ENCODE measurements at regions not wholly inside any gene's neighbourhood (a gene's known extent, or its start where the extent isn't known, plus 50 kb on each side); places are given as distances from the start of the nearest gene placed in this dataset.
"Not testable (repeated sequence)": the region's sequence is repeated elsewhere in the genome, so short reads cannot be mapped to it uniquely, and the experiment has no call there.

- DNase-seq (ENCODE audit: low spot score): no peak
- intact Hi-C loops (cut with DNase I): no loop called here
These were observed 485.7 kb upstream of the ANO5 start for GRCh38 chr11:21707116-21707739.

- intact Hi-C loops (cut with DNase I): no loop called here
- no peak for DNase-seq (ENCODE audit: low spot score)
These were observed 482.1 kb upstream of the ANO5 start for GRCh38 chr11:21710809-21711208.

GRCh38 chr11:21711341-21711740 is 481.5 kb upstream of the ANO5 start:
- DNase-seq (ENCODE audit: low spot score): no peak
- intact Hi-C loops (cut with DNase I): no loop called here

DNA sequence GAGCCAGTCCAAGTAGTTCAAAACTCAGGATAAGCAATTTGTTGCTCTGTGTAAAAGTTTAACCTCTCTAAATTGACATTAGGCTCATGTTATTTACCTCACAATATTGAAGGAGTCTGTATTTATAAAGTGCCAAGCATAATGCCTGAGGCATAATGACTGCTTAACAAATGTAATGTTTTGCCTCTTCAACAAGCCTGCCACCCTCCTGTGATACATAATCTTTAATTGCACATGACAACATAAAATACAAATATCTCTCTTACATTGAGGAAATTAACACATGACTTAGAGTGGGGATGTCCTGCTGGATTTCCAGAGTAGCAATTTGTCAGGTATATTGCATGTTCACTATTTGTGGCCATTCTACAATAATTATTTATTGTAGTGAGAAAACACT is 469.2 kb upstream of the ANO5 start:
- intact Hi-C loops (cut with DNase I): no loop called here
- no peak for DNase-seq (ENCODE audit: low spot score)

- DNase-seq (ENCODE audit: low spot score): no peak
- intact Hi-C loops (cut with DNase I): no loop called here
These were observed 465.8 kb upstream of the ANO5 start for GRCh38 chr11:21727102-21727501.

DNA sequence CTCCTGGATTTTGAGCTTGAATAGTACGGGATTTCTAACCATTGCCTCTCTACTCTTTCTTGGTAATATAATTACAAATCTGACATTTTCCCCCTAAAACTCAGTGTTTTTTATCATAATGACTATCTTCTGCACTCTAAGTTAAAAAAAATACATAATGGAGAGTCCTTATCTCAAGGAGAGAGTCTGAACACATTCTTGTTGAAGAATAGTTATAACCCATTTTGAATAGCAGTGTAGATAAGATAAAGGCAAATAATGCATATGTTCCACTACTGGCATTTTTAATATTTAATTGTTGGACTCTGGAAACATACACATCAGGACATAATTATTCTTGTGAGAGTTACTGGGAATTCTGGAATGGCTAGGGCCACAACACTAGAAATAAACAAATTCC is 456.5 kb upstream of the ANO5 start:
- intact Hi-C loops (cut with DNase I): no loop called here
- no peak for DNase-seq (ENCODE audit: low spot score)

DNA sequence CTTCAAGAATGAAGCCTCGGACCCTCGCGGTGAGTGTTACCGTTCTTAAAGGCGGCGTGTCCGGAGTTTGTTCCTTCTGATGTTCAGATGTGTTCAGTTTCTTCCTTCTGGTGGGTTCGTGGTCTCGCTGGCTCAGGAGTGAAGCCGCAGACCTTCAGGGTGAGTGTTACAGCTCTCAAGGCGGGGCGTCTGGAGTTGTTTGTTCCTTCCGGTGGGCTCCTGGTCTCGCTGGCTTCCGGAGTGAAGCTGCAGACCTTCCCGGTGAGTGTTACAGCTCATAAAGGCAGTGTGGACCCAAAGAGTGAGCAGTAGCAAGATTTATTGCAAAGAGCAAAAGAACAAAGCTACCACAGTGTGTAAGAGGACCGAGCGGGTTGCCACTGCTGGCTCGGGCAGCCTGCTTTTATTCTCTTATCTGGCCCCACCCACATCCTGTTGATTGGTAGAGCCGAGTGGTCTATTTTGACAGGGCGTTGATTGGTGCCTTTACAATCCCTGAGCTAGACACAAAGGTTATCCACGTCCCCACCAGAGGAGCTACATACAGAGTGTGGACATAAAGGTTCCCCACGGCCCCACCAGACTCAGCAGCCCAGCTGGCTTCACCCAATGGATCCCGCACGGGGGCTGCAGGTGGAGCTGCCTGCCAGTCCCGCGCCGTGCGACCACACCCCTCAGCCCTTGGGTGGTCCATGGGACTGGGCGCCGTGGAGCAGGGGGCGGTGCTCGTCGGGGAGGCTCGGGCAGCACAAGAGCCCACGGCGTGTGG is 440.2 kb upstream of the ANO5 start:
- intact Hi-C loops (cut with DNase I); DNase-seq (ENCODE audit: low spot score): not testable (repeated sequence)

- intact Hi-C loops (cut with DNase I); DNase-seq (ENCODE audit: low spot score): not testable (repeated sequence)
These were observed 439.6 kb upstream of the ANO5 start for GRCh38 chr11:21753244-21753767.

- intact Hi-C loops (cut with DNase I): no loop called here
- DNase-seq (ENCODE audit: low spot score): no peak
These were observed 431.9 kb upstream of the ANO5 start for GRCh38 chr11:21761000-21761399.

DNA sequence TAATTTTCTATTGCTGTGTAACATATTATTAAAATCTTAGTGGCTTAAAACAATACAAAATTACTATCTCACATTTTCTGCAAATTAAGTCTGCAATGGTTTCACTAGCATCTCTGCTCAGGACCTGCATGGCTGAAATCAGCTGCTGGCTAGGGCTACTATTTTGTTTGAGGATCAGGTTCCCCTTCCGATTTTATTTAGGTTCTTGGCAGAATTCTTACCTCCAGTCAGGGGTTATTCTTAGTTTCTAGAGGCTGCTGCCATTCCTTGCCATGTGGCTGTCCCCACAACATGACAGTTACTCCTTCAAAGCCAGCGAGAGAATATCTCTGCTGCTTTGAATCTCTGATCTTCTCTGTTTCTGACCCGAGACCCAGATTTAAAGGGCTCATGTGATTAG is 424.5 kb upstream of the ANO5 start:
- DNase-seq (ENCODE audit: low spot score): no peak
- intact Hi-C loops (cut with DNase I): loop anchor here in 1 of 2 donors (5.0 kb wide), 1 partner anchor 1101 kb away; the partner anchor contains the start of gene NELL1

GRCh38 chr11:21769188-21769587 is 423.7 kb upstream of the ANO5 start:
- intact Hi-C loops (cut with DNase I): loop anchor here in 1 of 2 donors (5.0 kb wide), 1 partner anchor 1102 kb away; the partner anchor contains the start of gene NELL1

GRCh38 chr11:21771097-21771496 is 421.8 kb upstream of the ANO5 start:
- intact Hi-C loops (cut with DNase I): no loop called here
- DNase-seq (ENCODE audit: low spot score): no peak

More at GRCh38 chr11:21769188-21769587, 423.7 kb upstream of the ANO5 start:
- DNase-seq (ENCODE audit: low spot score): no peak

- intact Hi-C loops (cut with DNase I): no loop called here
- no peak for DNase-seq (ENCODE audit: low spot score)
These were observed 418.7 kb upstream of the ANO5 start for GRCh38 chr11:21774212-21774611.

DNA sequence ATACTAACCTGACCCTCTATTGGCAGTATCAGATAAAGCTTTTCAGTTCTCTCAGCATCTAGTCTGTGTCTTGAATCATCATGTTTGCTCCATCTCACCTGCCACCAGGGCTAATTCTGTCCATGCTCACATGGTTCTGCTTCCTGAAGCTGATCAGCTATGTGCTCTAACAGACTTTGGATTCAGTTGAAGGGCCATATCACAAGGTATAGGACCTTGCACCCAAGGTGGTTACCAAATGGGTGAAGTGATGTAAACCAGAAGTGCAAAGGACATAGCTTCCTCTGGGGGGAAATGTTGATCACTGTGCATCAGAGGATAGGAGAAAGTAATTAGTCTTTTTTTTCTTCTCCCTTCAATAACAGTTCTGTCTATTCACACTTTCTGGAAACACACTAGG is 417.0 kb upstream of the ANO5 start:
- no peak for DNase-seq (ENCODE audit: low spot score)
- intact Hi-C loops (cut with DNase I): no loop called here

GRCh38 chr11:21783954-21784353 is 408.9 kb upstream of the ANO5 start:
- no peak for DNase-seq (ENCODE audit: low spot score)
- intact Hi-C loops (cut with DNase I): no loop called here

DNA sequence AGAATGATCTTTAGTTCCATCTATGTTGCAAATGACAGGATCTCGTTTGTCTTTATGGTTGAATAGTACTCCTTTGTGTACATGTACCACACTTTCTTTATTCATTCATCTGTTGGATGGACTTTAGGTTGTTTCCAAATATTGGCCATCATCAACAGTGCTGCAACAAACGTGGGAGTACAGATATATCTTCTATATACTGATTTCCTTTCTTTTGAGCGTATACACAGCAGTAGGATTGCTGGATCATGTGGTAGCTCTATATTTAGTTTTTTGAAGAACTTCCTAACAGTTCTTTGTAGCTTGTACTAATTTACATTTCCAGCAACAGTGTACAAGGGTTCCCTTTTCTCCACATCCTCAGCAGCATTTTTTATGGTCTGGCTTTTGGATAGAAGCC is 407.5 kb upstream of the ANO5 start:
- intact Hi-C loops (cut with DNase I): no loop called here
- DNase-seq (ENCODE audit: low spot score): no peak

DNA sequence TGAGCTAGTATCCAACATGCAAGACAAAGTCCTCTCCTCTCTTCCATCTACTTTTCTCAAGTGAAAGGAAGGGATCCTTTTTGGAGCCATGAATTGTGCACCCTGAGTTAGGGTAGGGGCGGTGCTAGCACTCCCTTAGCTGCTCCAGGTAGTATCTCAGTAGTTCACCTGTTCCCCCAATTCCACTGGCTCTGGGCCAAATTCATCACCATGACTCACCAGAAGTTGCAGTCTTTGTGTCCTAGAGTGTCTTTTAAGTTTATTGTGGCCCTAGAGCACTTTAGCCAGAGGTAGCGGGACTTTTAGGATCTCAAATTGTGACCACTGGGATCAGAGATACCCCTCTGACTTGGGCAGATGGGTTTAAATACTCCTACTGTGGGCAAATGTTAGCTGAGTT is 398.6 kb upstream of the ANO5 start:
- no peak for DNase-seq (ENCODE audit: low spot score)
- intact Hi-C loops (cut with DNase I): no loop called here

GRCh38 chr11:21798216-21798615 is 394.7 kb upstream of the ANO5 start:
- no peak for DNase-seq (ENCODE audit: low spot score)
- intact Hi-C loops (cut with DNase I): no loop called here

DNA sequence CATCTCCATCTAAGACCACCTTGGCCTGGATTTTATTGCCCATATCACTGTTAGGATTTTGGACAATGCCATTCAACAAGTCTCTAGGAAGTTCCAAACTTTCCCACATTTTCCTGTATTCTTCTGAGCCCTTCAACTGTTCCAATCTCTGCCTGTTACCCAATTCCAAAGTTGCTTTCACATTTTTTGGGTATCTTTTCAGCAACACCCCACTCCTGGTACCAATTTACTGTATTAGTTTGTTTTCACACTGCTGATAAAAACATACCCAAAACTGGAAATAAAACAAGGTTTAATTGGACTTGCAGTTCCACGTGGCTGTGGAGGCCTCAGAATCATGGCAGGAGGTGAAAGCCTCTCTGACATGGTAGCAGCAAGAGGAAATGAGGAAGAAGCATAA is 388.4 kb upstream of the ANO5 start:
- intact Hi-C loops (cut with DNase I); DNase-seq (ENCODE audit: low spot score): not testable (repeated sequence)

DNA sequence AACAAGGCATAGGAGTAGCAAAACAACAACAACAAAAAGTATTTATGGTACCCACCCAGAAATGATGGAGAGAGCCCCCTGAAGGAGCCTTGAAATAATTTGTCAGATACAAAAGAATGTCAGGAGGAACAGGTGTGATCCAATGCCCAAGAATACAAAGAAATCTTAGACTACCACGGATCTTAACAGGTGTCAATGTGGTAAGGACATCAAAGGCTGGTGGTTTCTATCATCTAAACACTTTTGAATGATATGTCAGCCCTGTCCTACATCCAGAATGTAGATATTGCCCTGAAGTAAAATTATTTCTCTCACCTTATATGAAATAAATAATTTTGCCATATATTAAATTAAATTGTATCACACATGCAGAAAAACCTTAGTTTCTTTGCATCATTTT is 386.4 kb upstream of the ANO5 start:
- intact Hi-C loops (cut with DNase I): no loop called here
- DNase-seq (ENCODE audit: low spot score): no peak

- DNase-seq (ENCODE audit: low spot score): no peak
- intact Hi-C loops (cut with DNase I): no loop called here
These were observed 385.9 kb upstream of the ANO5 start for GRCh38 chr11:21806947-21807346.
